HEK293 (cell line): ENCODE measurements at regions not wholly inside any gene's neighbourhood (a gene's known extent, or its start where the extent isn't known, plus 50 kb on each side); places are given as distances from the start of the nearest gene placed in this dataset.

Source experiments
- CTCF ChIA-PET: fragments of 350-600 bp; formaldehyde crosslinking; extraction: SDS; loops from one replicate; lab custom pipeline; 2021; ENCODE audit warnings: antibody characterized with exemption; lab: Yijun Ruan, JAX
- POLR2A ChIA-PET: fragments of 300-600 bp; formaldehyde crosslinking; extraction: SDS; loops from one replicate; lab custom pipeline; 2020; ENCODE audit warnings: antibody characterized with exemption, inconsistent platforms; lab: Yijun Ruan, JAX
- H3K27ac ChIP-seq: fragments of 200-500 bp; sonication (Bioruptor generic); 2 replicates; pipeline ENCODE4 v1.5.1; 2014; ENCODE audit warnings: low read depth, low read length, control low read depth, inconsistent platforms; ENCODE audit errors: extremely low read depth
- H3K36me3 ChIP-seq, 2 experiments: fragments of 200-500 bp in 1 of 2; sonication (Bioruptor generic) in 1 of 2; 1 replicate in 1 of 2; 2 replicates in 1 of 2; pipeline ENCODE4 v1.5.1; 2014 to 2017; ENCODE audit warnings: inconsistent platforms in 2 of 2, low read length in 2 of 2; ENCODE audit not compliant: control insufficient read depth in 2 of 2, insufficient read depth in 1 of 2
- H3K4me1 ChIP-seq: fragments of 200-500 bp; sonication (Bioruptor generic); 2 replicates; pipeline ENCODE4 v1.5.1; 2014; ENCODE audit warnings: mild to moderate bottlenecking, low read length, inconsistent platforms; ENCODE audit not compliant: control insufficient read depth, insufficient read depth
- H3K4me3 ChIP-seq: 2 replicates; pipeline ENCODE4 v1.5.1; 2011; ENCODE audit warnings: low read depth, mild to moderate bottlenecking, control low read depth, low read length, moderate library complexity
- H3K9me3 ChIP-seq: fragments of 200-500 bp; sonication (Bioruptor generic); 2 replicates; pipeline ENCODE4 v1.5.1; 2014; ENCODE audit warnings: low read depth, low read length, inconsistent platforms; ENCODE audit not compliant: control insufficient read depth, insufficient read depth
- AEBP2 ChIP-seq: fragments of 450-650 bp; formaldehyde crosslinking; IDR thresholded peaks from 2 replicates; pipeline ENCODE4 v1.5.1; 2016; ENCODE audit warnings: missing biosample characterization, missing genetic modification characterization, borderline replicate concordance
- ELK4 ChIP-seq: IDR thresholded peaks from 2 replicates; pipeline ENCODE4 v1.6.1; 2011; ENCODE audit warnings: mild to moderate bottlenecking, low read depth, low read length, borderline replicate concordance
- HOXD13 ChIP-seq: sonication (generic); formaldehyde crosslinking; IDR thresholded peaks from 2 replicates; pipeline ENCODE4 v1.8.0; 2022; ENCODE audit warnings: missing genetic modification reagents, borderline replicate concordance
- KLF1 ChIP-seq: fragments of 450-650 bp; formaldehyde crosslinking; IDR thresholded peaks from 2 replicates; pipeline ENCODE4 v1.5.1; 2016; ENCODE audit warnings: missing biosample characterization, missing genetic modification characterization
- PRDM10 ChIP-seq: fragments of 450-650 bp; formaldehyde crosslinking; IDR thresholded peaks from 2 replicates; pipeline ENCODE4 v1.5.1; 2016; ENCODE audit warnings: missing biosample characterization, missing genetic modification characterization
- SALL2 ChIP-seq: fragments of 450-650 bp; formaldehyde crosslinking; IDR thresholded peaks from 2 replicates; pipeline ENCODE4 v1.5.0; 2017; ENCODE audit warnings: missing biosample characterization, mild to moderate bottlenecking, missing genetic modification characterization, borderline replicate concordance
- SP3 ChIP-seq: fragments of 450-650 bp; formaldehyde crosslinking; IDR thresholded peaks from 2 replicates; pipeline ENCODE4 v1.5.1; 2016; ENCODE audit warnings: missing biosample characterization, missing genetic modification characterization
- ZNF10 ChIP-seq: fragments of 450-650 bp; formaldehyde crosslinking; IDR thresholded peaks from 2 replicates; pipeline ENCODE4 v1.5.1; 2017; ENCODE audit warnings: missing biosample characterization, missing genetic modification characterization
- ZNF114 ChIP-seq: fragments of 450-650 bp; formaldehyde crosslinking; IDR thresholded peaks from 2 replicates; pipeline ENCODE4 v1.5.0; 2017; ENCODE audit warnings: missing biosample characterization, missing genetic modification characterization
- ZNF202 ChIP-seq: fragments of 450-650 bp; formaldehyde crosslinking; IDR thresholded peaks from 2 replicates; pipeline ENCODE4 v1.5.1; 2016; ENCODE audit warnings: missing biosample characterization, missing genetic modification characterization, borderline replicate concordance
- ZNF24 ChIP-seq: fragments of 450-650 bp; formaldehyde crosslinking; IDR thresholded peaks from 2 replicates; pipeline ENCODE4 v1.5.1; 2016; ENCODE audit warnings: missing biosample characterization, missing genetic modification characterization
- ZNF26 ChIP-seq: fragments of 450-650 bp; formaldehyde crosslinking; IDR thresholded peaks from 2 replicates; pipeline ENCODE4 v1.5.1; 2016; ENCODE audit warnings: missing biosample characterization, missing genetic modification characterization
- ZNF280C ChIP-seq: fragments of 450-650 bp; formaldehyde crosslinking; IDR thresholded peaks from 2 replicates; pipeline ENCODE4 v1.5.1; 2016; ENCODE audit warnings: missing biosample characterization, missing genetic modification characterization
- ZNF48 ChIP-seq: fragments of 450-650 bp; formaldehyde crosslinking; IDR thresholded peaks from 2 replicates; pipeline ENCODE4 v1.5.1; 2016; ENCODE audit warnings: missing biosample characterization, missing genetic modification characterization
- ZNF610 ChIP-seq: fragments of 450-650 bp; formaldehyde crosslinking; IDR thresholded peaks from 2 replicates; pipeline ENCODE4 v1.5.1; 2016; ENCODE audit warnings: missing biosample characterization, missing genetic modification characterization, borderline replicate concordance
- ZNF747 ChIP-seq: fragments of 450-650 bp; formaldehyde crosslinking; IDR thresholded peaks from 2 replicates; pipeline ENCODE4 v1.5.1; 2016; ENCODE audit warnings: missing biosample characterization, missing genetic modification characterization
- ZNF843 ChIP-seq: fragments of 450-650 bp; formaldehyde crosslinking; IDR thresholded peaks from 2 replicates; pipeline ENCODE4 v1.5.1; 2016; ENCODE audit warnings: missing biosample characterization, missing genetic modification characterization
- ZSCAN4 ChIP-seq: fragments of 450-650 bp; formaldehyde crosslinking; IDR thresholded peaks from 2 replicates; pipeline ENCODE4 v1.5.1; 2017; ENCODE audit warnings: missing biosample characterization, missing genetic modification characterization

GRCh38 chr11:27875831-27876775 lies 175.8 kb upstream of the BDNF start:
- no peak for TF ChIP-seq ZNF843 (tag by site-specific recombination)
- Histone ChIP-seq H3K36me3 (no peaks in the 10 kb centered on the region), H3K9me3 (no peaks in the 10 kb centered on the region), H3K4me3 (no peak overlapping the region), H3K4me1 (no peaks in the 10 kb centered on the region), H3K27ac (no peak overlapping the region)
- ChIA-PET POLR2A (no interaction called here), CTCF (no interaction called here)

- ChIA-PET POLR2A (no interaction called here), CTCF (interaction anchor here (0.5 kb wide), 1 partner anchor 1450 kb away, joined by 3 read pairs; no protein-coding TSS in a partner anchor)
- no peaks in the 10 kb centered on the region for H3K9me3 ChIP-seq
- no peak overlapping the region for H3K4me3 ChIP-seq
- no peak overlapping the region for H3K27ac ChIP-seq
- no peaks in the 10 kb centered on the region for H3K36me3 ChIP-seq
- no peaks in the 10 kb centered on the region for H3K4me1 ChIP-seq
- TF ChIP-seq ZNF280C = no peak
- TF ChIP-seq KLF1 (tag by site-specific recombination) = no peak
- no peak for TF ChIP-seq ZNF26 (tag by site-specific recombination)
- no peak for TF ChIP-seq HOXD13 (CRISPR knock-in tag)
- no peak for TF ChIP-seq ZNF202 (tag by site-specific recombination)
- no peak for TF ChIP-seq ZNF24
- TF ChIP-seq ZNF747 = no peak
- no peak for TF ChIP-seq ELK4
- TF ChIP-seq ZNF10 (tag by site-specific recombination) = no peak
- TF ChIP-seq SALL2 (tag by site-specific recombination) = no peak
- TF ChIP-seq PRDM10 (tag by site-specific recombination) = no peak
- TF ChIP-seq ZNF48 (tag by site-specific recombination) = no peak
- no peak for TF ChIP-seq ZSCAN4 (tag by site-specific recombination)
- no peak for TF ChIP-seq ZNF114
- no peak for TF ChIP-seq SP3 (tag by site-specific recombination)
- TF ChIP-seq ZNF610 (tag by site-specific recombination) = no peak
- no peak for TF ChIP-seq AEBP2
Measured at GRCh38 chr11:27874998-27875830, 175.0 kb upstream of the BDNF start.
